Hematopoietic multipotent progenitor cell treated with erythropoietin and hydrocortisone succinate and interleukin-3 and kit ligand, for 8 days (in vitro differentiated cells): ENCODE measurements at regions not wholly inside any gene's neighbourhood (a gene's known extent, or its start where the extent isn't known, plus 50 kb on each side); places are given as distances from the start of the nearest gene placed in this dataset.

Experiments
- DNase-seq: peaks from one replicate; pipeline ENCODE4 v3.0.0-alpha.2; 2015

DNA sequence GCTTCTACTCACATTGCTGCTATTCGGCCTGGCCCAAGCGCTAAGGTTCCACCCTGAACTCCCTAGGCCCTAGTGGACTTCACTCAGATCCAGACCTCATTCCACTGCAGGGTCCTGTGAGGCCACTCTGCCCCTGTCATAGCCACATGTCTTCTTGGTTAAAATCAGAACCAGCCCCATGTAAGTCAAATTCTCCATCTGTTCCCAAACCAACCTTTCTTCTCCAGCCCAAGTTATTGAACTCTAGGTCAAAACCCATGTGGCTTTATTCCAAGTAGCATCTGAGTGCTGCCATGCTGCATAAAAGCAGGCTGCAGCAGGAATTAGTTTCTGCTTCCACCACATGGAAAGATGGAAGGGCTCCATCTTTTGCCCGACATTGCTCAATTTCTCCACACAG, 281.2 kb downstream of the SNX13 start:
- no peak for DNase-seq

DNA sequence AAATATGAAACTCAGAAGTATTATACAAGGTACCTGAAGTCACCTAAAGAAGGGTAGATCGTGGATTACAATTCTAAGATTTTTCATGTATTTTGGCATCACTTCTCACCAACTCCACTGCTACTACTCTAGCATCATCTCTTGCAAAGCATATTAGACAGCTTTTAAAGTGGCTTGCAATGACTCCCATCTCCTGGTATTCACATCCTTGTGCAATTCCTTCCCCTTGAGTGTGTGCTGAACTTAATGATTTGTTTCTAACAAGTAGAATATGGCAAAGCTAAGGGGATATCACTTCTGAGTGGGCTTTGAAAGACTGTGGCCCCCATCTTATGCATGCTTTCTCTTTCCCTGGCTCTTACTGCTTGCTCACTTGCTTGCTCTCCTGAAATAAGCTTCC, 280.2 kb downstream of the SNX13 start:
- DNase-seq: no peak

DNA sequence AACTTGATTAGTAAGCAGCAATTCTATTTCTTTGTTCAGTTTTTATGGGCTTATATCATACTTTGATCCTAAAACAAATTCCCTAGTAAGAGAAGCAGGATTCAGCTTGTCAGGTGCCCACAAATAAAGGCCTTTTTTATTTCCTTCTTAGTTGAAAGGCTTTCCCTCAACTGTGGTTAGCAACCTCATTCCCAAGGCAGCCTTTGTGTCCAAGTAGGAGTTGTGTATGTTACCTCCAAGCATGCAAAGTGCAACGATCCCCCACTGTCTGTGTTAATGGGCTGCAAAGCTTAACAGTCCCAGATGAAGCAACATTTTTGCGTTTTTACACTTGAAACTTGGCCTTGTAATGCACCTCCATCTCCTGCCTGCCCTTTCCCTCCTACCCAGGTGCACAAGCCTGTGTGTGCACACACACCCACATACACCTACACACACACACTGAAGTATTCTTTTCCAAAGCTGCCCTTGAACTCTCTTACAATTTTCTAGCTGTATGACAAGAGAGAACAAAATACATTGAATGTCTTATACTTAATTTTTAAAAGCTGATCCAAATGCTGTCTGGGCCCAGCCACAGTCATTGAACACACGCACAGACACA, 278.2 kb downstream of the SNX13 start:
- no peak for DNase-seq

DNA sequence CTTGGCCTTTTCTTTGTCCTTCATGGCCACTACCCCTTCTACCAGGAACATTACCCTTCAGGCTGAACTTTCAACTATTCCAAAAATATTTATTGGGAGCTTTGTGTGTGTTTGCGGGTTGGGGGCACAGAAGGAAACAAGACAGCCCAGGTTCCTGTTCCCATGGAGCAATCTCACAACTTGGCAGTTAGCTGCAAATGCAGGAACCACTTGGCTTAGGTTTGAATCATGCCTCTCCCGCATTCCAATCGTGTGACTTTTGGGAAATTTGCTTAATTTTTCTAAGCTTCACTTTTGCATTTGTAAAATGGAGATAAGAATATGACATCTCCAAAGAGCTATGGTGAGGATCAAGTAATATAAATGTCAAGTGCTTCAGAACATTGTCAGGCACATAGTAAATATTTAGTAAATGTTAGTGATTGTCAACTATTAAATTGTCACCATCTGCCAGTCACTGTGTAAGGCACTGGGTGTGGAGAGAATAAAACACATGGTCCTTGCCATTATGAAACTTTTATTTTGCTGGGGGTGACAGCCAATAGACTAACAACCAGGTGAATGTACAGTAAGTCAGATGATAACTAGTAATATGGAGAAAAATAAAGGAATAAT, 277.1 kb downstream of the SNX13 start:
- no peak for DNase-seq

DNA sequence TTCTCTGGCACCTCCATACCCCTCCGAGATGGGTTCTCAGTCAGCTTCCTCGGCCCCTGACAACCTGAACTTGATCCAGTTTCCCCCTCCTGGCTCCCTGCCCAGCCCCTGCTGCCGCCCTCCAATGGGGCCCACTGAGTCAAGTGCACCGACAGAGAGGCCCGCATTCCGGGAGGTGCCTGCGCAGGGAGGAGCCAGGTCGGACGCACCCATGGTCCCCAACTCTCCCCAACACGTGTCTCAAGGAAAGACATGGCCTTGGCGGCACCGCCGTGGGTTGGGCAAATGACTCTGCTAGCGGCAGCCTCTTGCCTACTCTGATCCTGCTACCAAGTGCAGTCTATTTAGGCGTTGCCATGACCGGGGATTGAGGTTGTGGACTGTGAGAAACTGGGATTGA, 275.3 kb downstream of the SNX13 start:
- no peak for DNase-seq

DNA sequence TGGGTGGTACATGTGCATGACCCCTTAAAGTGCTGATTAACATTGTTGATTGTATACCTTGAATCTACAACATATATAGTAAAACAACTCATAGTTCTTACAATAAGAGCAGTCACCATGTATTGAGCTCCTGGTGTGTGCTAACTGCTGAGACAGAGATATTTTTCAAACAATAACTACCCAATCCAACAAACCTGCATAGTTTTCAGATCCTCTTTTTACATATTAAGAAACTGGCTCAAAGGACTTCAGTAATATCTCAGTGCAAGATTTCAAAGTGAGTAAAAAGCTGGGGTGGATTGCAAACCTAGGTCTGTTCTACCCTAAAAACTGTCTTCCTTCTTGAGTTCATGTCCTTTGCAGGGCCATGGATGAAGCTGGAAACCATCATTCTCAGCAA, 272.2 kb downstream of the SNX13 start:
- DNase-seq: no peak

DNA sequence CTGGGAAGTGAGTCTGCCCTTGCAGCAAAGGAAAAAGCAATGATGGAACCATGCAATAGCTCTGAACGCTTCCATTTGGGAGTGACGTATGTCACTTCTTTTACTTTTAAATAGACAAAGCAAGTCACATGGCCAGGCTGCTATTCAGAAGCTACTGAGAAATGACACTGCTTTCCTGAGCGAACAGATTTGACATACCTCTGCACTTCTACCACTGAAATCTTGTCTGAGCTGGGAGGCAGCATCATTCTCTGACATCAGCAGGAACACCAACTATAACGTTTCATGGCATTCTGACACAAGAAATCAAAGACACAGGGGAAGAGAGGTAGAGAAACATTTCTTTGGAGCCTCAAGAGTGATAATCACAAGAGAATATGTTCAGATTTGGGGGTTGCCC, 271.1 kb downstream of the SNX13 start:
- no peak for DNase-seq

DNA sequence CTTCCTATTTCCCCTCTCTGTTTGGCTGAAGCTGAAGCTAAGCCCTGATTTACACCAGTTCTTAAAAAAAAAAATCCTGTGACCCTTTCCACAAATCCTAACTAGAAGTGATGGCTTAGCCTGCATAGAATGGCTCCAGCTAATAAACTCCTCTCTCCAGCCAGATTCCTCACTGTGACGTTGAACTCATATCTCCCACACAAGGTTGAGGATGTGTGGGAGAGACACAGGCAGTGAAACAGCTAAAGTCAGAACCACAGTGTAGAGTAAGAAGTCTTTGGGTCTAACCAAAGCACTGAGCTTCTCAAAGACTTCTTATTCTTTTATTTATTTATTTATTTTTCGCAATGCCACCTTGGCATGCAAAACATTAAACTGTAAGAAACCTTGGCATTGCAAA, 268.3 kb downstream of the SNX13 start:
- no peak for DNase-seq

DNA sequence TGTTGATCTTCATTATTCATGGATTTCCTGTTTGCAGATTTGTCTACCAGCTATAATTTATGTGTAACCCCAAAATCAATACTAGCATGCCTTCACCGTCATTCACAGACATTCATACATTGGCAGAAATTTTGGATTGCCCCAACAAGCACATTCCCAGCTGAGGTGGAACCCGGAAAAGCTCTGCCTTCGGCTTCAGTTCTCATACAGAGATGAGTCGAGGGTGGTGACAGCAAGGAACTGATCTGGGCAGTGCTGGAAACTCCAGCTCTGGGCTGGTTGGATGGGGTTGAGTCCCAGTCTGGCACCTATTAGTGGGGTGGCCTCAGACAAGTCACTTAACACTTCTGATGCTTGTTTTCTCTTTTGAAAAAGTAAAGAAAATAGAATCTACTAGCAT, 267.5 kb downstream of the SNX13 start:
- DNase-seq: no peak

DNA sequence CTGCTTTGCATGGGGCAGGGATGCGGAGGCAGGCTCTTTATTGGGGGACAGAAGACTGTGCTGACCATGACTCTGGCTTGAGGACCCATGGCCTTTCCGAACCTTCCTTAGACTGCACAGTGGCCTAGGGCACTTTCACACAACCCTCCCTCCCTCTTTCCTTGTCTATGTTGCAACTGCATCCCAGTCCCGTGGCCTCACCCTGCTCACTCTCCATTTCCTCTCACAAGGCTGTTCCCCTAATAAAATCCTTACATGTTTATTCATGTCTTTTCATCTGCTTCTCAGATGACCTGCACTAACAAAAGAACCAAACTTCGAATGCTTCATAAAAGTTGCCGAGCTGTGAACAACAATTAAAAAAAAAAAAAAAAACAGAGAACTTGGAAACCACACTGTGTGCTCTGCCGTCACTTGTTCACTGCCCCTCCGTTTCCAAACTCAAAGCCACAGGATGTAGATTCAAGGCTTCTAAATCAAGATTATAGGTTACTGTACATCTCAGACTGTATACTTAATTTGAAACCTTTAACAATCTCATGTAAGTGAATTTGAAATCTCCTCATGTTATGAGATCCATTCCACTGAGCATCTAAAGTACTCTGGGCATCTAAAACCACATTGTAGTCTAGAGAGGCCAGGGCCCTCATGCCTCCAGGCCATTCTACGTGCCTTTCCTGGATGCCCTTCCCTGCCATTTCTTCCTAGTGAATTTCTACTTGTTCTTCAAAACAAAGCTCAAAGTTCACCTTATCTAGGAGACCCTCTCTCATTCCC, 265.9 kb downstream of the SNX13 start:
- DNase-seq: no peak

DNA sequence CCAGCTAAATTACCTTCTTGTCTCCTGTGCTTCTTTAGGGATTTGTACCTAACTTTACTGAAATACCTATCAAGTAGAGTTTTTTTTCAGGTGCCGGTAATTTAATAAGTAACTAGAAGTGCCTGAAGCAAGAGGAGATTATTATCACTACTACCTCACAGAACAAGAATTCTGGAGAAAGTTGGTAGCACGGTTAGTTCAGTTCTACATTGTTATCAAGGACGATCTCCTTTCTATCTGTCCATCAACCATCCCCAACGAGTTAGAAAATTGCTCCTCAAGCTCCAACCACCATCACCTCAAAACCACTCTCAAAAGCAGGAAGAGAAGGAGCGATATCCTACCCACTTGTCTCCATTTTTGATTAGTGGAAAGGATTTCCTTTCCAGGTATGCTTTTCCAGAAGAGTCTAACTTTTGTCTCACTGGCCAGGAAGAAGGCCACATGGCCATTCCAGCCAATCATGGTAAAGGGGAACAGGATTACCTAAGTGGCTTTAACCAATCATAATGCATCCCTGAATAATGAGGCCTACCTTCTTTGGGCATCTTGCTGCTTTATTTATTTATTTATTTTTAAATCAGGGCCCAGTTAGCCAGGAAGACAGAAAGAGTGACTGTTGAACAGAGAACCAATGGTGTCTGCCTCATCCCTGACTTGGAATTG, 265.2 kb downstream of the SNX13 start:
- no peak for DNase-seq

DNA sequence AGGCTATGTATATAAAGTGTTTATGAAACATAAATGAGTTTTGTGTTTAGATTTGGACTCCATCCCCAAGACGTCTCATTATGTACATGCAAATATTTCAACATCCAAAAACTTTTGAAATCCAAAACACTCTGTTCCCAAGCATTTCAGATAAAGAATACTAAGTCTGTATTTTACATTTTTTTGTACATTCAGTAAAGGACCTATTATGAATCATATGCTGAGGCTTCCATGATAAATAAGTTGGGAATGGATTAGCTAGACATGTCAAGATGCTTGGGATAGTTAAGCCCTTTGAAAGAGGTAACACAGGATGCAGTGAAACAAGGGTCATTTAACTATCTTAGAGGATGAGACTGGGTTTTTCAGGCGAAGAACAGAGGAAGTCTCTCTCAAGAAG, 262.9 kb downstream of the SNX13 start:
- no peak for DNase-seq

DNA sequence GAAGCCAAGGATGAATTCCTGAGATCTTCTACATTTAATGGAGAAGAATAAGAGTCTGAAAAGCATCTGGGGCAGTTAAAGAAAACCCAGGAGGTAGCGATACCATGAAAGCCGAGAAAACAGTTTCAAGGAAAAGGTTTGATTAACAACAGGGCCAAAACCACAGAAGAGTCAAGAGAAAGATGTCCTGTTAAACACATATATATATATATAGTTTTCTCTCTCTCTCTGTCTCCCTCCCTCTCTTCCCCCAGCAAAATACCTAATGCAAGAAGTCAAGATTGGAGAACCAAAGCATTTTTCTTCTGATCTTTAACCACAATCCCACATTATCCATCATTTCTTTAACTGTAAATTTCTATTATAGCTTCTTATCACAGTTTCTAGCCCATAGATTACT, 261.4 kb downstream of the SNX13 start:
- DNase-seq: no peak

DNA sequence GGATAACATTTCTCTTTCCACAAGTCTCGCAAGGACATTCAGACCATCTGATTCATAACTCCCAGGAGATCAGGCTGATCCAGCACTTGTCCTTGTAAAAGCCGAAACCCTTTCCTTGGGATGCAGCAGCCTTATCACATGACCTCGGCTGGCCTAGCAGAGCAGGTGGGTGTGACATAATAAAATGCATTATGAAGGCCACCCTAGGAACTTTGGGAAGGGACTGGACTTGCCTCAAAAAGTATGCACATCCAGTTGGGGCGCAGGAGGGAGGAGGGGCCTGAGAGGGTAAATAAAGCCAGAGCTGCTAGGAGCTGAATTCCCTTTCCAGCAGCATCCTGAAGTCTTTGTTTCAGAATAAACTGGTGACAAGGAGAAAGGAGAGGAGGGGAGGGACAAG, 260.8 kb downstream of the SNX13 start:
- DNase-seq: no peak

DNA sequence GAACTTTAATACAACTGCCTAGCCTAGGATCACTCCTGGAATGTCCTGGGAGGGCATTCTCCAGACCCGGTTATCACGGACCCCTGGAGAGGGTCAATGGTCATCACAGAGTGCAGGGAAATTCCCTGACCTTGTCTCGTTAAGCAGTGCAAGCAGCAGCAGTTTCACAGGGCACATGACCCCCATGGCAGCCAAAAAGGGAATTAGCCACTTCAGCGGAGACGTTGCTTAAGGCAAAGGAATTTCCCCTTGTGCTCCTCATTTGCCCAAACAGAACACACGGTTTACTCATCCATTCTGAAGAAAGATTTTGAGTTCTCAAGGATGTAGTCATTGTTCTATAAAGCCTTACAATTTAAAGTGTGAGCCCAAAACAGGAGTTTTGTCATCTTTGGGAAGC, 260.3 kb downstream of the SNX13 start:
- no peak for DNase-seq

DNA sequence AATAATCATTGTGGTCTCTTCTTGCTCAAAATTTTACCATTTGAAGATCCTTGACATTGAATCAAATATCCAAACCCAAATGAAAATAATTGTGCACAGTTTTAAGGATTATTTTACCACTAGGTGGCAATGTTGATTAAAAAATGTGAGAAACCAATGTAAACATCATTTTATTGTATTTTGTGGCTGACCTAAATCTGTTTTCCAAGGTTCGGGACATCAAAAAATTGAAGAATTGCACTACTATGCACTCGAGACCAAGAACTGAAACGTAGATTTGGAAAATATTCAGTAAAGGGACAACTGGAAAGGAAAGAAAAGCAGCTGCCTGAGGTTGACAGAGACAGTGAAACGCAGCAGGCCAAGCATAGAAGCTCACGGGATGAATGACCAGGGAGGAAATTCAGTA, 259.3 kb downstream of the SNX13 start:
- peak; percentile 49 for DNase-seq

DNA sequence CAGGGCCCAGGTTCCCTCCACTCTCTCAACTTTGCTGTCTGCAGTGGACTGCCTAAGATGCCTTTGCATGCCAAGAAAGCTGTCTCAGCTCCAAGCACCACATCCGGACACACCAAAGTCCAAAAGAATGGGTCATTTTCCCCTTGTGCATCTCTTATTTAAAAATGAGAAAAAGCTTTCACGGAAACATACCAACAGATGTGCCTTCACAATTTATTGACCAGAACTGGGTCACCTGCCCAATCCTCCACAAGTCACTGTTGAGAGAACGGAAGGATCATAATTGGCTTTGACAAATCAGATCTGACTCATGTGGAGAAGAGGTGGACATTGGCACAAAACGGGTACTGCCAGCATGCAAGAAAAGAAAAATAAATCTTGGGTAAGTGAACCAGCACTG, 258.3 kb downstream of the SNX13 start:
- DNase-seq: no peak

DNA sequence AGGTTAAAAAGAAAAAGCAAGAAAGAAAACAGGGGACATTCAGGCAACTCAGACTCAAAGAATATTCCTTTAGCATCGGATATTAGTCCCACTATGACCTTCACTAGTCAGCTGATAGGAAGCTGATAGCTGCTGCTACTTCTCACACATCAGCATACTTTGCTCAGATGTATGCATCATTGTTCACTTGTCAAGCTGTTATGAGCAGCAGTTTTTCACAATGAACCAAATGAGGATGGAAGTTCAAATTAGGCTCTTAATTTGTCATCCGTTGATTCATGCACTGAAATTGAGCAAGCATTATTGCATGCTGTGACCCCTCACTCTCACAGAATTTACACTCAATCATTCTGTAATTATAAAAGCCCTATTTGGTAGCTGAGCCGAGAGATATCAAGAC, 257.7 kb downstream of the SNX13 start:
- DNase-seq: no peak

DNA sequence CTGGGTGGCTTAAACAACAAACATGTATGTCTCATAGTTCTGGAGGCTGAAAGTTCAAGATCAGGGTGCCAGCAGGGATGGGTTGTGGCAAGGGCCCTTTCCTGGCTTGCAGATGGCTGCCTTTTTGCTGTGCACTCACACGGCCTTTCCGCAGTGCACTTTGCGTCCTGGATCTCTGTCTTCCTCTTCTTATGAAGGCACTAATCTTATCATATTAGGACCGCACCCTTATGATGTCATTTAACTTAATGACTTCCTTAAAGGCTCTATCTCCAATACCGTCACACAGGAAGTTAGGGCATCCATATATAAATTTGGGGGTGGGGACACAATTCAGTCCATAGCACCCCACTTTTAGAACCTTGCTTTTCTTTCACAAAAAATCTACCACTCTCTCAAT, 255.2 kb downstream of the SNX13 start:
- DNase-seq: no peak

DNA sequence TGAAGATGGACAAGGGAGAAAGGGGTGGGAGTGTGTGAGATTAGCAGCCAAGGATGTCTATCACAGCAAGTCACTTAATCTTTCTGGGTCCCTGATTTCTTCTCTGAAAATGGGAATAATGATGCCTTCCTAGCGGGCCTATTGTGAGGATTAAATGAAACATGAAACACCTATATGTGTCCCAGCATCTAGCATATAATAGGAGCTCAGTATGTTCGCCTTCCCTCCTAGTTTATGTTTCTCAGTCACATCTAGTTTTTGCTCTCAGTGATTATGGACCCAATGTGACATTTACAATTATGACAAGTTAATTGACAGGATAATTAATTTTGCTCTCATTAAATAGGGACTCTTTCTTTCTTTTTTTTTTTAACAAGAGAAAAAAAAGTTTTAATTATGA, 252.9 kb downstream of the SNX13 start:
- no peak for DNase-seq

DNA sequence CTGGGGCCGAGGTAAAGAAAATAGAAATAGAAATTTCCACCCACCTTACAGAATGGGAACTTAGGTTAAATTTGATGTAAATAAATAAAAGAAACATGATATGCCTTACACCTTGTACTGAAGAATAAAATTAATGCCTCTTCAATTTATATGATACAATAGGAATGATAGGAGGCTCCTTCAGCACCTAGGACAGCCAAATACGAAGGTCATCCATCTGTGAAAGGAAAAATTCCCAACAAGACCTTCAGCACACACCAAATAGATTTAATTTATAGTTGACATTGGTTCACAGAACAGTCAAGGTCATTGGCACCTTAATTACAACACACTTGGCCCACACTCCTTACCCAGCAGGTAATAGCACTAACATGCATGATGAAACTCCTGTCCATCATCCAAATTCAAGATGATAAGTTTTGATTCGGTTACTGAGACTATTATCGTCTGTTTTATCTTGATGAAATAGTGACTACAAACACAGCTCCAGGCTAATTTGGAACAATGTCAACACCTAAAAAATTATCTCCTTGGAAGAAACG, 250.9 kb downstream of the SNX13 start:
- no peak for DNase-seq

DNA sequence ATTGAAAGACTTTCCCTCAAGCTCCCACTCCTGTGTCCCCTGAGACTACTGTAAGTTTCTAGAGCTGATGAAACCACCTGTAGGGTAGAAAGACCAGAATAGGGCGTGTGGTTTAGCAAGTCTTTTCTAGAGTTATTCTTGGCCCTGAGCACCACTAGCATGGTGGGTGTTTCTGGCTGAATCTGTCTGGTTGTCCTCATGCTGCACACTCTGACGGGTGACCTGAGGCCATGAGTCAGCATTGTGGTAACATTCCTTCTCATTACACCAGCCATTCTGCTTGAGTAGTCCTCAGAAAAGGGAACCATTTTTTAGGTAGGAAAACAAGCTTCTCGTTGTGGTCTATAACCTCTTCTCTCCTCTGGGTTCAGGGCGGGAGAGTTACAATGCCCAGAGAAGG, 250.3 kb downstream of the SNX13 start:
- DNase-seq: no peak

DNA sequence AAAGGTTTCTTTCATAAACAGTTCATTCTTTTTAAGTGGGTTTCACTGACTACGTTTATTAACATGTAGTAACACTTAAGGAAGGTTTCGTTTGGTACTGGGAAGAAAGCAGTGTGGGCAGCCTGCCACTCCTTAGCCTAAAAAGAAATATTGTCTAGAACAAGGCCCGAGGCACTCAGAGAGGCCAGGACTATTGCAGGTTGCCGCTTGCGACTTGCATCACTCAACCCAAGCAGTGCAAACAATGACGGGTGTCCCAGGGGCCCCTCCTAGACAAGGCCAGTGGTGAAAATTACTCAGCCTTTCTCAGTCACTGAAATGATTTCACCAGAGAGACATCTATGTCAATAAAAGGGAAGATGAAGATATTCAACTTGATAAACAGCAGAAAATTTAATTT, 243.9 kb downstream of the SNX13 start:
- no peak for DNase-seq
